ENCODE measurements at regions not wholly inside any gene's neighbourhood (a gene's known extent, or its start where the extent isn't known, plus 50 kb on each side); places are given as distances from the start of the nearest gene placed in this dataset.
A peak's percentile ranks its signal among the peaks of the same experiment; 100 is the strongest.
"Not testable (repeated sequence)": the region's sequence is repeated elsewhere in the genome, so short reads cannot be mapped to it uniquely, and the experiment has no call there.

DNA sequence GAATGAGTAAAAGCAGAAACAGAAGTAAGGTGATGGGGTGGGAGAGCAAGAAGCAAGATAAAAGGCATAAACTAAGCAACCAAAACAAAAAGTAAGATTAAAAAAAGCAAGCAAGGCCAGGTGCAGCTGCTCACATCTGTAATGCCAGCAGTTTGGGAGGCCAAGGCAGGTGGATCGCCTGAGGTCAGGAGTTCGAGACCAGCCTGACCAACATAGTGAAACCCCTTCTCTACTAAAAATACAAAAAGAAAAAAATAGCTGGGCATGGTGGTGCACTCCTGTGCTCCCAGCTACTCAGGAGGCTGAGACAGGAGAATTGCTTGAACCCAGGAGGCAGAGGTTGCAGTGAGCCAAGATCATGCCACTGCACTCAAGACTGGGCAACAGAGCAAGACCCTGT lies 90.6 kb downstream of the PPIAL4G start:
- H3K4me1 ChIP-seq; H3K27me3 ChIP-seq; intact Hi-C loops (cut with DNase I); H3K27ac ChIP-seq; H3K4me3 ChIP-seq; H3K9me3 ChIP-seq; H3K36me3 ChIP-seq; DNase-seq (ENCODE audit: low spot score in 2 of 2): not testable (repeated sequence)

GRCh38 chr1:148391323-148391722 lies 91.8 kb downstream of the PPIAL4G start:
- H3K4me3 ChIP-seq; H3K4me1 ChIP-seq; H3K27ac ChIP-seq; H3K27me3 ChIP-seq; intact Hi-C loops (cut with DNase I); H3K9me3 ChIP-seq; DNase-seq (ENCODE audit: low spot score in 2 of 2); H3K36me3 ChIP-seq: not testable (repeated sequence)

DNA sequence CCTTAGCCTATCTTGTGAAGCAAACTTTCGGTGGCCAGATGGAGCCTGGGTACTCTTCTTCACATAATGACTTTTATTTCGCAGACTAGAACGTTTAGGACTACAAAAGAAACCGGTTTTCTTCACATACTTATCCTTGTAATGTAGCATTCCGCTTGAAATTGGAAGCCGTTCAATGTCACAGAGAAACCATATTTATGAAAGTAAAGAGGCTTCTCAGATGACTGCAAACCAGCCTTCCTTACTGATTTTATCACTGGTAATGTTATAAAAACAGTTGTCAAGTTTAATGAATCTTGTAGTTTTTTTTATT lies 94.1 kb downstream of the PPIAL4G start:
- DNase-seq (ENCODE audit: low spot score in 2 of 2) = no peak
- H3K27me3 ChIP-seq = no peaks in the 10 kb centered on the region
- no peak for TF ChIP-seq CTCF (IDR thresholded peaks at IDR 0.05)
- H3K4me3 ChIP-seq = peak overlapping the region; percentile 59 to 75
- no peaks in the 10 kb centered on the region for H3K4me1 ChIP-seq
- peak overlapping the region; percentile 84 to 89 for H3K27ac ChIP-seq
- no peaks in the 10 kb centered on the region for H3K9me3 ChIP-seq
- intact Hi-C loops (cut with DNase I) = no loop called here
- no peaks in the 10 kb centered on the region for H3K36me3 ChIP-seq

DNA sequence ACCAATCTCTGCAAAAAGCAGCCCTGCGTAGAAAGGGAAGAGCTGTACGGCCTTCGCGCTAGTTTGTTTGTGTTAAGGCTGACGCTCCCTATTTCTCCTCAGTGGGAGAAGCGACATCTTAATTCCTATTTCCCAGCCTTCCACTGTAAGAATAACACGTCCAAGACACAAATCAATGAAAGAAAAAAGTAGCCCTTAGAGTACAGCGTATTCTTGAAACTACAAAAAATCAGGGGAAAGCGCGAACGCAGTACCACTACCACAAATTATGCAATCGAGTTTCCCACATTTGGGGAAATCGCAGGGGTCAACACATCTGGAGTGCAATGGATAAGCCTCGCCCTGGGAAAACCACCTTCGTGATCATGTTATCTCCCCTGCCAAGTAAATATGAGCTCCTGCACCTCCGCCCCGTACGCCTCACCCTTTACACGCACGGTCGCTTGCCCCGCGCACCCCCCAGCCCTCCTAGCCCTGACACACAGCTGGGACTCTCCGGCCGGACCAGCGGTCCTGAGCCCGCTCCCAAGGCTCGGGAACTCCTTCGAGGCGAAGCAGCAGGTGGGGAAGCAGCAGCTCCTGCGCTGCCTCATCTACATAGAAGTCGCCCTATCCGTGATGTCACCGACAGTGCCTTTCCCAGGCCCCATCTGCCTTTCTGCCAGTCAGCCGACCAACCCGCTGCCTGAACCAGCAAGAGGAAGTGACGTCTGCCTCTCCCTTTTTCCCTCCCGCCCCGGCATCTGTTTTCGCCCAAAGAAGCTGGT lies 94.7 kb downstream of the PPIAL4G start:
- Histone ChIP-seq H3K9me3 (no peaks in the 10 kb centered on the region), H3K36me3 (no peaks in the 10 kb centered on the region), H3K4me1 (no peaks in the 10 kb centered on the region), H3K27me3 (no peaks in the 10 kb centered on the region), H3K4me3 (peak overlapping the region; percentile 59 to 75), H3K27ac (peak overlapping the region; percentile 84 to 89)
- TF ChIP-seq CTCF (IDR thresholded peaks at IDR 0.05) = no peak
- DNase-seq (ENCODE audit: low spot score in 2 of 2) = peak; percentile 84 to 95
- intact Hi-C loops (cut with DNase I) = no loop called here

DNA sequence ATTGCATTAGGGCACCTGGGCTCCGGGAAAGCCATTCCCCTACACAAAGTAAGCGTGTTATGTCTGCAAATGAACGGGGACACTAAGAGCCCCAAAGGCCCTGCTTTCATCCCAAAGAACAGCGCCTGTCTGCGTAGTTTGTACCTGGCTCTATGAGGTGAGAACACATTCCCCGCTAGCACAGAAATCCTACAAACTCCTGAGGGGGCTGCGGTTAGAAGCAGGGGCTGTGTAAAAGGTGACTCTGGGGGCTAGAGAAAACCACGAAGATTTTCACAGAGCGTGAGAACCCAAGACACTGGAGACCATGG lies 95.2 kb downstream of the PPIAL4G start:
- H3K9me3 ChIP-seq; intact Hi-C loops (cut with DNase I); H3K36me3 ChIP-seq; H3K4me1 ChIP-seq; DNase-seq (ENCODE audit: low spot score in 2 of 2); H3K27me3 ChIP-seq: not testable (repeated sequence)
- Histone ChIP-seq H3K27ac (peak overlapping the region; percentile 84 to 89), H3K4me3 (peak overlapping the region; percentile 59 to 75)

DNA sequence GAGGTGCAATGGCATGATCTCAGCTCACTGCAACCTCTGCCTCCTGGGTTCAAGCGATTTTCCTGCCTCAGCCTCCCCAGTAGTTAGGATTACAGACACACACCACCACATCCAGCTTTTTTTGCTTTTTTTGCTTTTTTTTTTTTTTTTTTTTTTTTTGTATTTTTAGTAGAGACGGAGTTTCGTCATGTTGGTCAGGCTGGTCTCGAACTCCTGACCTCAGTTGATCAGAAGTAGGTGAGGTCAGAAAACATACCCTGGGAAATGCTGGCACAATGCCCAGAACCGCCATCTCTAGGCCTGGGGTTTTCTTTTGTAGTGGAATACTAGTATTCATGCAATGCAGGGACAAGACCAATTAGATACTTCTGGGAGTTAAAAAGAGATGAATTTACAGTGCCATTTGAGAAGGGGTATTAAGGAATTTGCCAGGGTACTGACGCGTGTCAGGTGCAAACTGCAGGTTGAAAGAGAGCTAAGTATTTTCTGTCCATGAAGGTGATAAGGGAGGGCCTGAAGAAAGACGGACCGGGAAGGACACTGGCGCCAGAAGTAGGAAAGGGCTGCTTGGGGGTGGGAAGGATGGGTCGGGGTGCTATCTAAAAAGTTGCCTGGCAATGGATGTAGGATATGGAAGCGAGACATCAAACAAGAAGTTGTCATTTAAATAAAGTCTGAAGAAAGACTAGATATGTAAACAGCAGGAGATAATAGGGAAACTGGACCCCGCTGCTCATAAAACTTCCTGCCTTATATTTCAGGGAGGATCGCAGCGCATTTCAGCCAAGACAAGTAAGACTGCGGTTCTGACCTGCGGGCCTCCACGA lies 95.8 kb downstream of the PPIAL4G start:
- H3K27ac ChIP-seq; H3K36me3 ChIP-seq; DNase-seq (ENCODE audit: low spot score in 2 of 2); intact Hi-C loops (cut with DNase I); H3K27me3 ChIP-seq; H3K4me1 ChIP-seq; H3K9me3 ChIP-seq: not testable (repeated sequence)
- H3K4me3 ChIP-seq = peak overlapping the region in 1 of 2 donors; percentile 75

GRCh38 chr1:148386617-148387016 lies 96.5 kb downstream of the PPIAL4G start:
- TF ChIP-seq CTCF (IDR thresholded peaks at IDR 0.05) = no peak
- H3K9me3 ChIP-seq = no peaks in the 10 kb centered on the region
- H3K4me3 ChIP-seq = no peak overlapping the region
- DNase-seq (ENCODE audit: low spot score in 2 of 2) = no peak
- H3K27ac ChIP-seq = no peak overlapping the region
- no peaks in the 10 kb centered on the region for H3K4me1 ChIP-seq
- no peaks in the 10 kb centered on the region for H3K27me3 ChIP-seq
- intact Hi-C loops (cut with DNase I) = no loop called here
- no peaks in the 10 kb centered on the region for H3K36me3 ChIP-seq

GRCh38 chr1:148386031-148386398 lies 97.1 kb downstream of the PPIAL4G start:
- intact Hi-C loops (cut with DNase I); H3K4me1 ChIP-seq; H3K27me3 ChIP-seq; H3K36me3 ChIP-seq; H3K27ac ChIP-seq; H3K4me3 ChIP-seq; H3K9me3 ChIP-seq; DNase-seq (ENCODE audit: low spot score in 2 of 2): not testable (repeated sequence)
